Forelimb muscle (tissue), 1 donor: ENCODE measurements at regions not wholly inside any gene's neighbourhood (a gene's known extent, or its start where the extent isn't known, plus 50 kb on each side); places are given as distances from the start of the nearest gene placed in this dataset.
"Not testable (repeated sequence)": the region's sequence is repeated elsewhere in the genome, so short reads cannot be mapped to it uniquely, and the experiment has no call there.

Experiments
- DNase-seq: peaks from one replicate; pipeline ENCODE4 v3.0.0-alpha.2; 2013; ENCODE audit warnings: low read depth

DNA sequence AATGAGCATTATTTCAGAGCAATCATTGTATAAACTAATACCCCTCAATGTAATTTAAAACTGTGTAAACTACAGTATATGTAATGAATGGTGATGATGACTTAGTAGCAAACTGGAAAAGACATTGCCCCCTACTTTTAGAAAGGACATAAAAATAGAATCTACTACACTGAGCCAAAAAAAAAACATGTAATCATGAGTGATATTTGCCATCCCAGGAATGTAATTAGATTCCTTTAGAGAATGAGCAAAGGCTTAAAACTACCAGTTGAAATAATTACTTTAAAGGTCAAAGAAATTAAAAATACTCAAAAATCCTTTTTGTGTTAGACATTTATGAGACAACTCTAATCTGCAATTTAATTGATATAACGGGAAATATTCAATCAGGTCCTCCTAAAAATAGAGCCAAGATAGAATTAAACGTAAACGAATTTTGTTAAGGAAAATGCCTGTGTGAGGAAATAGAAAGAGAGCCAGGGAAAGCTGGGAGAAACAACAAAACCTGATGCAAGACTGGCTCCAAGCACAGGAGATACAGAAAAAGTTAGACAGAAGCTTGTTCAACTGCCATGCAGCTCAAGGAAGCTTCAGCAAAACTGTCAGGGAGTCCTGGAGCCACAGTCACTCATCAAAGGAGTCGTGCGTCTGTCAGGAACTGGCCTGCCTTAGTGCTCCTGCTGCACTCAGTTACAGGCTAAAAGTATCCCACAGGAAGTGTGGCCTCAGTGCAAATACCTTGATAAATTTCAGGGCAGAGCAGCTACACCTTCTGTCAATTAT is 655.7 kb upstream of the INTU start:
- DNase-seq, result no peak

DNA sequence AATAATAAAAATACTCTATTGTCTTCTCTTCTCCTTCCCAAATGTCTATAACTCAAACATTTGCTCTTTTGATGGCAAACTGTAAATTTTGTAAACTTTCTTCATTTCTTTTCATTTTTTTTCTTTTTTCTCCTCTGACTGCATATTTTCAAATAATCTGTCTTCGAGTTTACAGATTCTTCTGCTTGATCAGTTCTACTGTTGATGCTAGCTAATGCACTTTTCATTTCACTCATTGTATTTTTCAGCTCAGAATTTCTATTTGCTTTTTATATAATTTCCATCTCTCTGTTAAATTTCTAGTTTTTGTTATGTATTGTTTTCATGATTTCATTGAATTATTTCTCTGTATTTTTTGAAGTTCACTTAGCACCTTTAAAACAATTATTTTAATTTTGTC is 646.8 kb upstream of the INTU start:
- DNase-seq, result no peak

DNA sequence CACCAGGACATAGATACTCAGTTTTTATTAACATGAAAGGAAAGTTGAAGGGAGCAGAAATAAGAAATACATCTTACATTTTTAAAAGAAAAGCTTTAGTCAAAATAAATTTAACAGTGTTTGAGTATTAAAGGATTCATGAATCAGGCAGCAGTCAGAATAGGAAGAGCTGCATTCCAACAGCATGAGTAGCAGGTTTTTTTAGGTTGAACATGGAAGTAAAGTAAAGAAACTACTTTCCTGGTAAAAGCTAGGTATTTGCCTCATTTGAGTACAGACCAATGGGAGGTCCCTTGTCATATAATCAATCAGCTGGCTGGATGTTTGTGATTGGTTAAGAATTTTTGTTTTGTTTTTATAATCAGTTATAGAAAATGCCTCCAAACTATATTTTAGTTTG is 645.9 kb upstream of the INTU start:
- no peak for DNase-seq

DNA sequence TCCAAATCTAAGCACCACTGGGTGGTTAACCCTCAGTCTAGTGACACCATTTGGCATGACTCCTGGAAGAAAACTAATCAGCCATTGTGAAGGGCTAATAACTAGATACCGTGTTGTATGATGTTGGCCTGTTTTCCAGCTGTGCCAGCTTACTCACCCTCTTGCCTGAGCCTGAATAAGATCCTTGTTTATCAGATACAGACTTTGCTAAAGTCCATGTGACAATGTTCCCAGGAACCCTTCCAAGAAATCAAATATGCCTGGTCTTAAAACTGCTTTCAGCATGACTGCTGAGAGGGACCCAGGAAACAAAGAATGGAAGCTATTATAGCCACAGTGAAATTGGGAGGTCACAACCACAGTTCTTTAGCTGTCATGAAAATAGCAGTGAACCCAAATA is 640.8 kb upstream of the INTU start:
- no peak for DNase-seq

DNA sequence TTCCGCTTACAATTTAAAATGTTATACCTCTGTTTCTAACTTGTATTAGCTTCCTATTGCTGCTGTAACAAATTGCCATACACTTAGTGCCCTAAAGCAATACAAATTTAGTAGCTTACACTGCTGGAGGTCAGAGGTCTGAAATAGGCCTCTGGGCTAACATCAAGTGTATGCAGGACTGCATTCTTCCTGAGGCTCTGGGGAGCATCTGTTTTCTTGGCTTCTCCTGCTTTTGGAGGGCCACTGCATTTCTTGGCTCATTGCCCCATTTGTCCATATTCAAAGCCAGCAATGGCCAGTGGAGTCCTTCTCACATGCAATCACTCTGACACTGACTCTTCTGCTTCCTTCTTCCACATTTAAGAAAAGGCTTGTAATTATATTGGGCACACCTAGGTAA is 639.8 kb upstream of the INTU start:
- no peak for DNase-seq

DNA sequence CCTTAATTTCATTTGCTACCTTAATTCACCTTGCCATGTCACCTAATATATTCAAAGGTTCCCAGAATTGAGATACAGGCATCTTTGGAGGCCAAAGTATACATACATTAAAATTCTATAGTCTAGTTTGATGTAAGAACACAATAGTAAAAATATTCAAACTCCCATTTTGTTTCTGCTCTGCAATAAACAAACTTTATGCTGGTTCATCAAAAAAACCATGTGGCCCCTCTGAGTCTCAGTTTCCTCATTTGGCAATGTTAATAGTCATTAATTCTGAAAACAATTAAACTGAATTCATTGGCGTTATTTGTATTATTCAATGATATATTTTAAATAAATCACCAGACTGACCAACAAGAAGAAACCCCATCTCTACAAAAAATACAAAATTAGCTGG is 639.4 kb upstream of the INTU start:
- no peak for DNase-seq

DNA sequence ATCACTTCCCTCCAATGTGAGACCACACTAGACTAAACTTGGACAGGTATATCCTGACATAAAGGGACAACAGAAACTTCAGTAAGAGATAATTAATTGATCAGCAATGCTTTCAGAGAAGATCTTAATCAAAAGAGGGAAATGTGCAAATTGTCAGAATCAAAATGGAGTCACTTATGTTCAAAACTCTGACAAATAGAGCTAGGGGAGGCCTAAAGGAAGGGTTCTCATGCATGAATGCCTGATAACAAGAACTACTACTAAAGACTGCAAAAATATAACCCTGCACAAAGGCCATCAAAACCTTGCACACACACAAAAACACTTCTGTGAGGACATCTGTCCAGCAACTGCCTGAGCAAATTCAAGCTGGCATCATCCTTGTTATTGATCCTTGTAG is 637.5 kb upstream of the INTU start:
- no peak for DNase-seq

DNA sequence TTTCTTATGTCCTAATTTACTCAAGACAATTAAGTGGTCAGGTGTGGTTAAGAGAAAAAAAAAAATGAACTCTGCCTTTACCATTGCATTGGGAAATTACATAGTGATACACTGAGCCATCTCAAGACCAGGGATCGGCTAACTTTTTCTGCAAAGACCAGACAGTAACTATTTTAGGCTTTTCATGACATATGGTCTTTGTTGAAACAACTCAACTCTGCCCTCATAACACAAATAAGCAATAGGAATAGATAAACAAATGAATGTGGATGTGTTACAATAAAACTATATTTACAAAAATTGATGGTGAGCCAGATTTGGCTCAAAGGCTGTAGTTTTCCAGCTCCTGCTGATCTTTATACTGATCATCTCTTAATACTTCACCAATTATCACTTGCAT is 632.6 kb upstream of the INTU start:
- DNase-seq, result no peak

DNA sequence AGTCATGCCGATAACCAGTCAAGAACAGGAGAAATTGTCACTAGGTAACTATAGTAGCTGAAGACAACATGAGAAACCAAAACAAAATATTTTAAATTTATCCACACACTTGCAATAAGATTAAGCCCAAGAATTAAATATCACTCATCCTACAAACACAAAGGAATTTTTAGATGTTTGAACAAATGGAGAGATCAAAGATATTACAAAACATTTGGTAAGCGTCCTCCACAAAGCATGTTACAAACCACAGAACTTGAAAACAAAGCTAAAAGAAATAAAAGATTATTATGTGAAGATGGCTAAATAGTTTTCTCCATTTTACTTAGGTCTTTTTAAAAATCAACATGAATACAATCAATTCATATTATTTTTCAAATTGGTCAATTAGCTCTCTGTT is 631.9 kb upstream of the INTU start:
- DNase-seq, result no peak

DNA sequence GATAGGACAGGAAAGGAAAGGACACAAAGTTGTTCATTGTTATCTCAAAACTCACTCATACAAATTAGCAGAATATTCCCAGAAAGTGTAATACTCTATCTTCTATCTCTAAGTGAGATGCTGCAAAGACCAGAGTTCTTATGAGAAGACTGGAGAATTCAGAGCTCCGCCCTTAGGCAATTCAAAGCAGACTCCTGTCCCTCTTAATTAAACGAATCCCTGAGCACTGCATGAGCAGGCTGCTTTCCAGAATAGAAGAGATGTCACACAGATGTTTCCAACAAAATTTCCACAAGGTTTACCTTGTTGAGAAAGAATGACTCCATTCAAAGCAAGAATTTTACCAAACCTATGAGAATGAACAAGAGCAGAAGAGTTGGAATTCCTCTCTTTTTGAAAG is 630.8 kb upstream of the INTU start:
- no peak for DNase-seq

DNA sequence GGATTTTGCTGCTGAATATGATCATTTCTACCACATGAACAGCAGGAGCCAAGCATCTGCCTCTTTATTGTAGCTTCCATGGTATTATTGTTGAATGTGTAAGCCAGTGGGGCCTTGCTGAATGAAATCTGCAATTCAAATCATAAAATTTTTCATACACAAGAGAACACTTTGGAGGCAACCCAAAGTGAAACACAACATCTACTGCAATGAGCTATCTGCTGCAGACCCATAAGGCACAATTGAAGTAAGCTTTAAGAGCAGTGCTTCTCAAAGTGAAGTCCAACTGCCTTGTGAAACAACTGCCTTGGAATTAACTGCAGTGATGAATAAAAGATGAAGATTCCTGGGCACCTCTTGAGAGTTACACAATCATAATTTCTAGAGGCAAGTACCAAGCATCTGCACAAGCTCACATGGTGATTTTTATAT is 626.3 kb upstream of the INTU start:
- DNase-seq, result peak; percentile 88

DNA sequence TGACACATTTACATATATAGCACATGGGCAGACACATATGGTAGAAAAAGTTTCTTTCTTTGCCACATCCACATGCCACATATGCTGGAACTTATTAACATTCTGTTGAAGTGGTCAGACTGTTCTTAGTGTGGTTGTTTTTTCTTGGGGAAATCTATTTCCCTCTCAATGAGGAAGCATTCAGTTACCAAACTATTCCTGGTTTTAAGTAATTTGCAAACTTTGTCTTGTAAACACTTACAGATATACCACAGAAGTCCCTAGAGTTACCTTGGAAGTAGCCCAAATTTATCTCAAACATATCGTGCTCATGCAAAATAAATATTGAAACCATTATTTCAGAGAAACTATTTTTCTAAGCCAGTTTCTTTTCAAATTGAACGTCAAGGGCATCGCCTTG is 625.5 kb upstream of the INTU start:
- DNase-seq, result no peak

DNA sequence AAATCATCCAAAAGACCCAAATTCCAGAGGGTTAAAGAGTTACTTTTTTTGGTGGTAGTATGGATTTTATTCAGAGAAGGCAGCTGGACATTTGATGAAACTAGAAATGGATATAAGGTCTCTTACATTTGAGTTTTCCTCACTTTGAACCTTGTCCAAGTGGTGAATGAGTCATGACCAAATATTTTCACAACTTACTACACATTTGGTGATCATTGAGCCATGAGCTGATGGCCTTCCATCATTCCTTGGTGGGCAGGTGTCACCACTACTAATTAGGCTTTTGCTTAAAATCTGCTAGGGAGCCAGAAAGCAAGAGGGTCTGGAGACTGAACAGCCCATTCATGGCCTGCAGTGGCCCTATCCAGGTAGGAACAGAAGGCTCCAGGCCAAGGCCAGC is 620.2 kb upstream of the INTU start:
- DNase-seq, result no peak

DNA sequence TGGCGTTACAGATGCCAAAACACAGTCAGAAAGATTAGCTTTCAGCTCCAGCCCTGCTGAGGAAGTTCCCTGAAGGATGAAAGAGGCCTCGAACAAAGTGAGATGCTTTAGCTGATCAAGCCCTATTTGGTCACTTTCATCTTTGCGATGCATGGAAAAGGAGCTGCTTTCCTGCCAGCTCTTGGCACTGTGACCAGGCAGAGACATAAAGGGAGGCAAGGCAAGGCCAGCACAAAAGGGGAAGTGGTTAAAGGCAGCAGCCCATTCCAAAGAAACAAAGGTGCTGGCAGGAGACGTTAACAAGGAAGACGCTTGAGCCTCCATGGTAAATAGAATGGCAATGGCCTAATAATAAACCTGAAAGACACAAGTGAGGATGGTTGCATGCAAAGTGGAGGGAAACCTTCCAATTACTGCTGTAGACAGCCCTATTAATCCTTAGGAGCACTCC is 617.1 kb upstream of the INTU start:
- DNase-seq, result no peak

DNA sequence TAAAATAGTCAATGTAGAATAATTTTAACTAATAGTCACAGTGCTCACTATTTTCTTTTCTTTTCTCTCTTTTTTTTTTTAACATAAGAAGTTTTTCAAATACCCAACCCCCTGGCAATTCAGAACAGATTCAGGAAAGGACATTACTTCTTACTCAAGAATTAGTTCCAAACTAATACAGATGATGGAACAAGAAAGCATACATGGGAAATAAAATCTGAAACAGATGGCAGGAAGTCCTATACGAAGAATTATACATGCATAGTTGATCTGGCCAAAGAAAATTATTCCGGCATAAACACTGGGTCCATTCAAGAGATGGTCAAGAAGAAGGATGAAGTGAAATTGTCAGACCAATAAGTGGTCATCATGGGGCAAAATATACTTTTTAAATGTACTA is 614.4 kb upstream of the INTU start:
- DNase-seq, result no peak

DNA sequence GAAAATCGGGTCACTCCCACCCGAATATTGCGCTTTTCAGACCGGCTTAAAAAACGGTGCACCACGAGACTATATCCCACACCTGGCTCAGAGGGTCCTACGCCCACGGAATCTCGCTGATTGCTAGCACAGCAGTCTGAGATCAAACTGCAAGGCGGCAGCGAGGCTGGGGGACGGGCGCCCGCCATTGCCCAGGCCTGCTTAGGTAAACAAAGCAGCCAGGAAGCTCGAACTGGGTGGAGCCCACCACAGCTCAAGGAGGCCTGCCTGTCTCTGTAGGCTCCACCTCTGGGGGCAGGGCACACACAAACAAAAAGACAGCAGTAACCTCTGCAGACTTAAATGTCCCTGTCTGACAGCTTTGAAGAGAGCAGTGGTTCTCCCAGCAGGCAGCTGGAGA is 611.9 kb upstream of the INTU start:
- DNase-seq, result not testable (repeated sequence)

DNA sequence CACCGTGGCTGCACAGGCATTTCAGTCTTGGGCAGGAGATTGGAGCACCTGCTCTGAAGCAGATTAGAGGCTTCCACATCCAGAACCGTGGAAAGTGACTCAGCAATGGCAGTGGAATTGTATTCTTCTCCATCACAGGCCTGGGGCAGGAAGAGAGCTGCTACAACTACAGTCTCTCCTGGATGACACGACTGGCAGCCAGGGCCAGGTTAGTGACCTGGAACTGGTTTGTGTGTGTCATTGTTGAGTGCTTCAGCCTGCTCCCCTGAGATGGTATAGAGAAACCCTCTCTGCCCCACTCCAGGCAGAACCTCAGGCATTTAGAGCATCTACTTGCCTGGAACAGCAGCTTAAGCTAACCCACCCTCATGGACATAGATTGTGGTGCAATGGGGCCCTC is 596.5 kb upstream of the INTU start:
- no peak for DNase-seq

DNA sequence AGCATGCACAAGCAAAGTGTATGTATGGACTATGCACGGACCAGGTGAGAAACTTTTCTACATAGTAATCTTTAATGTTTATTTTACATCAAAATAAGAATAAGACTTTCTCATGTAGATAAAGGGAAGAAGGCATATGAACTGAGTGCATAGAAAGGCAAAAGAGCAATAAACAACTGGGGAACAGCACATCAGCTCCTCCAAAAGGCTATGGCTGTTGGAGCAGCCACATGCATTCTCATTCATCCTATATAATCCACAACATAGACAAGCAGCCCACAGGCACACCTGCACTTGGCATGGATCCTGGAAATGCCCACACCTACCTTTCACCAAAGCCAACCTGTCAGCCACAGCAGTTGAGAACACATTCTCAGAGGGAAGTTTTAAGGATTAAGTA is 586.9 kb upstream of the INTU start:
- DNase-seq, result no peak

DNA sequence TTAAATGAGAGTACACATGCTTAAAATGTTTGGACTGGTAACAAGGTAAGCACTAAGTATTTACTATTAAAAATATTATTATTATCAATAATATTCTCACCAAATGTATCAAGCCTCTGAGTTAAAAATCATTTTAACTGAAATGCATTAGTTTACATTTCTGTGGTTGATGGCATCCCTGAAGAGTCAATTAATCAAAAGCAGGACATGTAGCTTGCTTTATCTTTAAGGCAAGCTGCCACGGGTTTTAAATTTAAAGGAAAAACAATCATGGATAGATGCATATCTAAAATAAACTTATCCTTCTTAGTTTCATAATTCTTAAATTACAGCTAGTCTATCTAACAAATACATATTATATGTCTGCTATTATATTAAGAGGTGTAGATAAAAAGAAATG is 584.8 kb upstream of the INTU start:
- no peak for DNase-seq

DNA sequence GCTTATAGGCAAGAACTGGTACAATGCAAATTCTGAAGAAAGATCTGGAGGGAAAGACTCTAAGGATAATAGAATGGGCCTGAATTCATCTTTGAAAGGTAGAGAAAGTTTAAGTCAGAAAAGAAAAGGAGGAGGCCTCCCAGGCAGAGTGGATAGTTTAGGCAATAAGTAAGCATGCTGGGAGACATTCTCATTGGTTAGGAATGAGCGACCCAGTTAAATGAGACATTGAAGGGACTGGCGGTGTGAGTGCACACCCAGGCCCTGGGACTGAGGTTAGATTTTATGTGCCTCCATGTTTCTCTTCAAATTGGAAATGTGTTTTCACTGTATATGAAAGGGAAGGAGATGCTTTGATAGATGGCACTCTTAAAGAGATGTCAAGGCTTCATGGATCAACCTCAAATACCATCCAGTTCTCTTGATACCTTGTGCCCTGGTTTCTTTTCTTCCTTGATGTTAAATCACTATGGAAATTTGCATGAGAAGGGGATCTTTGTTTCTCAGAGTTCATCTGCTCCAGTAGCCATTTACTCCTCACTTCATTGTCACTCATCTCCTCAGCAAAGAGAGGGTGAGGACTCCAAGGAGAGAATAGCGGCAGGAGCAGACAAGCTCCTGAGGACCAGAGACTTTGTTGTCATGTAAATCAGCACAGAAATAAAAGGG is 584.2 kb upstream of the INTU start:
- no peak for DNase-seq

DNA sequence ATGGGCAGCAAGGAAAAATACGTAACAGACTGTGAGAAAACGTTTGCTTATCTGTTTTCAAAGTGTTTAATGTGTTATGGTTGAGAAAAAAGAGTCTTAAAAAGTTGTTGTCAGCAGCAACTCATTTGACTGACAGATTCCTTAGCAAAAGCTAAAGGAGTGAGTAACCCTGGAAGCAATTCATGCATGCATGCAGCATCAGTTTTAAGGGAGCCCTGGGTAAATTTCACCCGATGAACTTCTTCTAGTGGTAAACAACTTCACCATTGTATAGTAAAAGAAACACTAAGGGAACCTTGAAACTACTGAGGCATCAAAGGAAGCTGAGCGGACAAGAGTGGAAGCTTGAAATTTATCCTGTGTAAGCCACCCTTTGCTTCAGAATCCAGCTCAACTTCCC is 583.2 kb upstream of the INTU start:
- no peak for DNase-seq

DNA sequence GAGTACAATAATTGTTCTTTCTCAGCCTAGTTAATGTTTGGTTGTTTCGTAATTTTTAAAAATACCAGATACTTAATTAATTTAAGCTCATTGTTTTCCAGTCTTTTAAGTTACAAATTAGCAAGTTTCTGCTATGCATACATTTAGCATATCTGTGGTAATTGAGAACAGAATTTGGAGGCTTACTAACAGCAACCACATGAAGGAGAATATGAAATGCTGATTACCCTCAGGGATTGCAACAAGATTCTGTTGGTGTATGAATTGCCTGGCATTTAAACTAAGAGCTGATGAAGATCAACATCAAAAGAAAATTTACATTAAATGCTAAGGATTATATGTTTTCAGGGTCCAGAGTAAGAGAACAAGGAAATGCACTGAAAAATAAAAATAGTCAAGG is 580.0 kb upstream of the INTU start:
- no peak for DNase-seq

DNA sequence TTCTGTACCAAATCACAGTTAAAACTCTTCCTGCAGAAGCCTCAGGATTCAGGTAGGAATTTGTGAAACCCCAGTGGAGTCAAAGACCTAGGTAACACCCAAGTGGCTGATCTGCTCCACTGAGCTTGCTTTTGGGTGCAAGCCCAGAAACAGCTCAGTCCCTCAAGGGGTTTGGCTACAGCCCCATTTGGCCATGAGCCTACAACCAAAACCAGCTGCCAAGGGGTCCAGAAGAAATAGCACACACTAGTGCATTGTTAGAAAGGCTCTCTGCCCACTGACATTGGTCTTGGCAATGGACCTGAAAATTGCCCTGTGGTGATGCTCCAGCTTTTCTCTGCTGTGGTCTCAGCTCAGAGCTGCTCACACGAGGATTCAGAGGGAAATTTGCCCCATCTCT is 577.4 kb upstream of the INTU start:
- no peak for DNase-seq

DNA sequence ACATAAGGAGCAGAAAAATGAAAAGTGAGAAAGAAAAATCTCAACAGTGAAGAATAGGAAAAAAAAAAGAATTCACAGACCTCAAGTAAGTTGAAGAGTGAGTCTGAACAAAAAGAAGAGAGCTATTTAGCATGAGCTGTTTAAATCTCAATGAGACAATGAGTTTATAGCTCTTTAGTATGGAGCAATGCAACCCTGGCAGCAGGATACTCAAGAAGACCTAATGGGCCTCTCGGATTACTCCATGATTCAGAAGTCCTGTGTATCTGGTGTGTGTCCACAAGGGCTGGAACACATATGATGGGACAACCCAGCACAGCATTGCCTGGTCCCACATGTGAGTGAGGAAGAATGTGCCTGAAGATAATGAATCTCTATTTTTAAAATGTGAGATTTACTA is 563.1 kb upstream of the INTU start:
- DNase-seq, result no peak
